ENCODE measurements at regions not wholly inside any gene's neighbourhood (a gene's known extent, or its start where the extent isn't known, plus 50 kb on each side); places are given as distances from the start of the nearest gene placed in this dataset.

DNA sequence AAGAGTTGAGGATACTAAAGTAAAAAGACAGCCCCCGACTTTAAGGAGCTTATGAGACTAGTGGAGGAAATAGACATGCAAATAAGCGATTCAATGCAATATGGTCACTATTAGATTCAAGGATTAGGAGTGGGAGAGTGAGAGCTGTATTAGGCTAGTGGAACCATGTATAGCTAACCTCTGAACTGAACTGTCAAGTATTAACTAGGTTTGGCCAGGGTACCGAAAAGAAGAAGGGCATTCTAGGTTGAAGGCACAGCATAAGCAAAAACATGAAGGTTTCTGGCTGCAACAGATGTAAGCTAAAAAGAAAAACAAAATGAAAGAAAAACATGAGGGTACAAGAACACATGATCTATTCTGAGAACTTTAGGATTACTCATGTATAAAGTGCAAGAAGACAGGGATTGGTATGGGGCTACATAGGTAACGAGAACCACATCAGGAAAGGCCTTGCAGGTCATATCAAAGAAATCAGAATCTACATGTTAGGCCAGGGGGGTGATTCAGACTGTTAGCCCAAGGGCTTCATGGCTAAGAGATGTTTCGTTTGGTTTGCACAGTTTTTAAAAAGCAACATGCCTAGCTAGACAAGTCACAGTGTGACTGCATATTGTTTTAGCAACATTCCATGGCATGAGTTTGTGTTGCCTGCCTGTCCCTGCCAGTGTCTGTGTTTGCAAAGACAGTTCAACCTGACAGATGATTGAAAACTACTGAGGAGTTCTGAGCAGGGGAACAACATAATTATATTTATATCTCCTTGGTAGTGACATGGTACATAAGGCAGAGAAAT, 54.4 kb upstream of the HAO2 start:
- TF ChIP-seq FOXA1 (IDR thresholded peaks at IDR 0.05) = no peak
- no peak for TF ChIP-seq NFRKB (IDR thresholded peaks at IDR 0.05)
- TF ChIP-seq ELF4 (IDR thresholded peaks at IDR 0.05) = no peak
- TF ChIP-seq PKNOX1 (IDR thresholded peaks at IDR 0.05) = no peak
- no peak for TF ChIP-seq LEF1 (IDR thresholded peaks at IDR 0.05; ENCODE audit: borderline replicate concordance)
- no peak for TF ChIP-seq ARNT (IDR thresholded peaks at IDR 0.05)
- TF ChIP-seq FOXM1 (IDR thresholded peaks at IDR 0.05; ENCODE audit: borderline replicate concordance) = no peak
- no peak for TF ChIP-seq FOXK2 (IDR thresholded peaks at IDR 0.05)
- TF ChIP-seq ZNF384 (IDR thresholded peaks at IDR 0.05) = no peak
- TF ChIP-seq TARDBP (IDR thresholded peaks at IDR 0.05) = no peak
